H1 (cell line): ENCODE measurements at regions not wholly inside any gene's neighbourhood (a gene's known extent, or its start where the extent isn't known, plus 50 kb on each side); places are given as distances from the start of the nearest gene placed in this dataset.

Source experiments
- CTCF ChIA-PET: fragments of 300-600 bp; sonication (Branson Sonifier 250); formaldehyde crosslinking; loops from one replicate; lab custom pipeline; 2021; ENCODE audit not compliant: partially characterized antibody; lab: Charles Lee
- POLR2A ChIA-PET: fragments of 300-600 bp; sonication (Branson Sonifier 250); formaldehyde crosslinking; loops from one replicate; lab custom pipeline; 2021; ENCODE audit warnings: inconsistent platforms; ENCODE audit not compliant: partially characterized antibody; lab: Charles Lee
- DNase-seq, 2 experiments: peaks; one replicate each; pipeline versions ENCODE4 v3.0.0 to v3.0.0-alpha.2; 2010 to 2022; ENCODE audit warnings: low spot score in 2 of 2, low read depth in 1 of 2, mixed read lengths in 1 of 2
- FAIRE-seq: peaks from 2 replicates; lab custom pipeline; 2011; peaks lifted over from hg19 to GRCh38; lab: Jason Lieb, UNC
- H2AFZ ChIP-seq: 2 replicates; pipeline ENCODE4 v1.8.1; 2012; ENCODE audit warnings: low read length, inconsistent platforms
- H2AK5ac ChIP-seq: 2 replicates; pipeline ENCODE4 v1.6.1; 2013; ENCODE audit warnings: low read depth, low read length
- H2BK120ac ChIP-seq: replicated peaks from 2 replicates; pipeline ENCODE3; 2013; ENCODE audit warnings: low read depth, low read length, inconsistent platforms
- H2BK12ac ChIP-seq: 2 replicates; pipeline ENCODE4 v1.6.1; 2013; ENCODE audit warnings: low read depth, low read length
- H2BK15ac ChIP-seq: 2 replicates; pipeline ENCODE4 v1.6.1; 2013; ENCODE audit warnings: low read length
- H2BK20ac ChIP-seq: 2 replicates; pipeline ENCODE4 v1.6.1; 2013; ENCODE audit warnings: low read length
- H2BK5ac ChIP-seq: 2 replicates; pipeline ENCODE4 v1.6.1; 2013; ENCODE audit warnings: low read depth, low read length
- H3K14ac ChIP-seq: 2 replicates; pipeline ENCODE4 v1.6.1; 2013; ENCODE audit warnings: inconsistent platforms; ENCODE audit not compliant: insufficient read length
- H3K18ac ChIP-seq: 2 replicates; pipeline ENCODE4 v1.6.1; 2013; ENCODE audit warnings: low read length; ENCODE audit errors: extremely low read depth
- H3K23ac ChIP-seq: 2 replicates; pipeline ENCODE4 v1.6.1; 2013; ENCODE audit warnings: inconsistent platforms; ENCODE audit not compliant: insufficient read length
- H3K23me2 ChIP-seq: 2 replicates; pipeline ENCODE4 v1.6.1; 2013; ENCODE audit warnings: low read depth, low read length
- H3K27ac ChIP-seq: 2 replicates; pipeline ENCODE4 v1.6.1; 2011; ENCODE audit warnings: low read depth, low read length, inconsistent platforms
- H3K27me3 ChIP-seq, 4 experiments: replicated peaks in 1 of 4; 1 replicate in 1 of 4; 2 replicates in 3 of 4; pipeline versions ENCODE4 v1.6.1 to v1.8.1; 2011 to 2013; ENCODE audit warnings: low read length in 3 of 4, mild to moderate bottlenecking in 3 of 4, inconsistent platforms in 2 of 4, mixed read lengths in 2 of 4, moderate library complexity in 1 of 4; ENCODE audit not compliant: control insufficient read depth in 3 of 4, insufficient read depth in 3 of 4; ENCODE audit errors: extremely low read depth in 1 of 4
- H3K36me3 ChIP-seq, 4 experiments: 2 replicates each; pipeline versions ENCODE4 v1.6.1 to v1.8.1; 2011 to 2013; ENCODE audit warnings: mild to moderate bottlenecking in 4 of 4, low read length in 3 of 4, moderate library complexity in 2 of 4, control low read depth in 1 of 4, inconsistent platforms in 1 of 4; ENCODE audit not compliant: insufficient read depth in 4 of 4, control insufficient read depth in 2 of 4
- H3K4ac ChIP-seq: replicated peaks from 2 replicates; pipeline ENCODE3; 2013; ENCODE audit warnings: low read length, low read depth, mixed read lengths, inconsistent platforms; ENCODE audit not compliant: insufficient read length
- H3K4me1 ChIP-seq, 4 experiments: replicated peaks in 1 of 4; 1 replicate in 1 of 4; 2 replicates in 3 of 4; pipeline versions ENCODE4 v1.6.1 to v1.8.1; 2011 to 2013; ENCODE audit warnings: low read length in 3 of 4, inconsistent platforms in 2 of 4, mixed read lengths in 1 of 4; ENCODE audit not compliant: insufficient read depth in 4 of 4, control insufficient read depth in 3 of 4
- H3K4me2 ChIP-seq, 2 experiments: 2 replicates each; pipeline versions ENCODE4 v1.6.1 to v1.8.1; 2011 to 2013; ENCODE audit warnings: low read depth in 2 of 2, low read length in 2 of 2, control low read depth in 1 of 2, inconsistent platforms in 1 of 2, mild to moderate bottlenecking in 1 of 2; ENCODE audit not compliant: insufficient read depth in 1 of 2
- H3K4me3 ChIP-seq, 4 experiments: fragments of 200-600, 300-600 bp in 1 of 4; sonication (generic), shearing (Covaris generic), sonication (Bioruptor Twin) in 1 of 4; 2 replicates each; pipeline versions ENCODE4 v1.5.1 to v1.8.1; 2011 to 2016; ENCODE audit warnings: low read length in 4 of 4, low read depth in 3 of 4, control low read depth in 2 of 4, inconsistent platforms in 2 of 4, mild to moderate bottlenecking in 2 of 4, mixed read lengths in 1 of 4, moderate library complexity in 1 of 4; ENCODE audit not compliant: insufficient read depth in 2 of 4; ENCODE audit errors: extremely low read depth in 1 of 4
- H3K56ac ChIP-seq: replicated peaks from 2 replicates; pipeline ENCODE3; 2013; ENCODE audit warnings: low read depth, mild to moderate bottlenecking, mixed read lengths, low read length, inconsistent platforms; ENCODE audit not compliant: insufficient read length
- H3K79me1 ChIP-seq: 2 replicates; pipeline ENCODE4 v1.6.1; 2013; ENCODE audit warnings: low read depth, low read length, control low read depth
- H3K79me2 ChIP-seq, 2 experiments: 2 replicates each; pipeline versions ENCODE4 v1.6.1 to v1.8.1; 2012 to 2013; ENCODE audit warnings: low read length in 2 of 2, mild to moderate bottlenecking in 2 of 2, inconsistent platforms in 1 of 2; ENCODE audit not compliant: insufficient read depth in 2 of 2, control insufficient read depth in 1 of 2
- H3K9ac ChIP-seq, 4 experiments: replicated peaks in 1 of 4; 1 replicate in 1 of 4; 2 replicates in 3 of 4; pipeline versions ENCODE4 v1.6.1 to v1.8.1; 2011 to 2013; ENCODE audit warnings: low read depth in 3 of 4, low read length in 3 of 4, control low read depth in 2 of 4, mild to moderate bottlenecking in 2 of 4, moderate library complexity in 2 of 4, inconsistent platforms in 1 of 4; ENCODE audit errors: extremely low read depth in 1 of 4
- H3K9me3 ChIP-seq, 2 experiments: 2 replicates each; pipeline versions ENCODE4 v1.6.1 to v1.8.1; 2012 to 2013; ENCODE audit warnings: mild to moderate bottlenecking in 2 of 2, moderate library complexity in 2 of 2, control low read depth in 1 of 2, inconsistent platforms in 1 of 2, low read depth in 1 of 2, low read length in 1 of 2, mixed read lengths in 1 of 2; ENCODE audit not compliant: insufficient read depth in 2 of 2
- H4K20me1 ChIP-seq, 2 experiments: replicated peaks in 1 of 2; 2 replicates each; pipeline versions ENCODE3 to v1.8.1; 2011 to 2013; ENCODE audit warnings: inconsistent platforms in 2 of 2, low read length in 2 of 2, mild to moderate bottlenecking in 1 of 2; ENCODE audit not compliant: insufficient read depth in 2 of 2, control insufficient read depth in 1 of 2
- H4K5ac ChIP-seq: 2 replicates; pipeline ENCODE4 v1.6.1; 2013; ENCODE audit warnings: low read length, low read depth, mixed read lengths, inconsistent platforms; ENCODE audit not compliant: insufficient read length
- H4K8ac ChIP-seq: 2 replicates; pipeline ENCODE4 v1.8.0; 2013; ENCODE audit warnings: mild to moderate bottlenecking, moderate library complexity, low read length, inconsistent platforms; ENCODE audit not compliant: insufficient read depth; ENCODE audit errors: extremely low read depth
- H4K91ac ChIP-seq: replicated peaks from 2 replicates; pipeline ENCODE3; 2013; ENCODE audit warnings: low read length, mixed read lengths, inconsistent platforms; ENCODE audit not compliant: insufficient read length
- ASH2L ChIP-seq: fragments of 200-600, 300-600 bp; sonication (generic); IDR thresholded peaks from one replicate; pipeline ENCODE4 v1.7.1; 2017; ENCODE audit warnings: low read length
- ATF2 ChIP-seq: IDR thresholded peaks from 2 replicates; pipeline ENCODE4 v1.6.1; 2012; ENCODE audit warnings: low read length, inconsistent platforms
- CREB1 ChIP-seq: IDR thresholded peaks from 2 replicates; pipeline ENCODE4 v1.6.1; 2012; ENCODE audit warnings: inconsistent platforms
- CTBP2 ChIP-seq: IDR thresholded peaks from 2 replicates; pipeline ENCODE4 v1.7.0; 2011; ENCODE audit warnings: borderline replicate concordance, mild to moderate bottlenecking, moderate library complexity, mixed read lengths, low read length; ENCODE audit not compliant: insufficient read depth, insufficient read length
- EGR1 ChIP-seq: IDR thresholded peaks from 2 replicates; pipeline ENCODE4 v1.6.1; 2011; ENCODE audit warnings: low read depth, low read length, borderline replicate concordance
- KDM4A ChIP-seq: IDR thresholded peaks from one replicate; pipeline ENCODE4 v1.7.1; 2012; ENCODE audit warnings: low read depth, mild to moderate bottlenecking, moderate library complexity, low read length, inconsistent platforms; ENCODE audit not compliant: severe bottlenecking
- MAFK ChIP-seq: IDR thresholded peaks from 2 replicates; pipeline ENCODE4 v1.6.1; 2012; ENCODE audit warnings: low read depth, mild to moderate bottlenecking, improper control_type of control experiment, low read length
- NRF1 ChIP-seq: IDR thresholded peaks from 2 replicates; pipeline ENCODE4 v1.6.1; 2011; ENCODE audit warnings: mild to moderate bottlenecking, low read depth, low read length, improper control_type of control experiment
- POLR2A ChIP-seq, 2 experiments: IDR thresholded peaks; 1 replicate in 1 of 2; 2 replicates in 1 of 2; pipeline ENCODE4 v1.6.1; 2011; ENCODE audit warnings: low read depth in 2 of 2, low read length in 2 of 2, mild to moderate bottlenecking in 2 of 2; ENCODE audit errors: control extremely low read depth in 1 of 2
- SIN3A ChIP-seq, 2 experiments: IDR thresholded peaks in 1 of 2; conservative IDR thresholded peaks in 1 of 2; 2 replicates each; pipeline ENCODE4 v1.6.1; 2011 to 2012; ENCODE audit warnings: low read length in 2 of 2, improper control_type of control experiment in 1 of 2, low read depth in 1 of 2, mild to moderate bottlenecking in 1 of 2
- SRF ChIP-seq: IDR thresholded peaks from 2 replicates; pipeline ENCODE4 v1.6.1; 2011; ENCODE audit warnings: mild to moderate bottlenecking, low read depth, low read length, moderate library complexity
- TAF1 ChIP-seq: IDR thresholded peaks from 2 replicates; pipeline ENCODE4 v1.6.1; 2011; ENCODE audit warnings: mild to moderate bottlenecking, low read depth, low read length
- TBP ChIP-seq: IDR thresholded peaks from 2 replicates; pipeline ENCODE4 v1.6.1; 2011; ENCODE audit warnings: low read depth, low read length, improper control_type of control experiment
- TEAD4 ChIP-seq: IDR thresholded peaks from 2 replicates; pipeline ENCODE4 v1.6.1; 2012; ENCODE audit warnings: low read depth, low read length, inconsistent platforms, mixed read lengths
- WGBS, 2 experiments: shearing (Covaris generic) in 1 of 2; methylation state at CpG; one replicate each; pipeline versions ENCODE4 v1.1.6 to v1.1.7; 2013 to 2015; ENCODE audit warnings: low lambda C conversion rate in 2 of 2, mixed read lengths in 2 of 2, inconsistent platforms in 1 of 2, low coverage in 1 of 2, missing lambda C conversion rate in 1 of 2; ENCODE audit not compliant: insufficient replicate concordance in 2 of 2, insufficient coverage in 1 of 2, insufficient read length in 1 of 2; ENCODE audit errors: extremely low coverage in 1 of 2, missing lambda C conversion rate in 1 of 2; 5-methylcytosine and 5-hydroxymethylcytosine counted together

- ChIA-PET POLR2A (no interaction called here), CTCF (interaction anchor here (2.2 kb wide), 1 partner anchor 11 kb away, joined by 9 read pairs; no protein-coding TSS in a partner anchor)
- Histone ChIP-seq H4K8ac (no peak overlapping the region), H2BK120ac (no peak overlapping the region), H2BK5ac (no peak overlapping the region), H3K23ac (no peak overlapping the region), H2AFZ (no peak overlapping the region), H2BK15ac (no peak overlapping the region), H3K9ac (no peak overlapping the region), H3K79me2 (no peaks in the 10 kb centered on the region), H4K91ac (no peak overlapping the region), H3K4me3 (no peak overlapping the region), H2AK5ac (no peak overlapping the region), H2BK20ac (no peak overlapping the region), H3K9me3 (peaks cover 0 to under 1% of the 10 kb centered on the region in 2 experiments; a peak in 1 of 4 replicates), H3K56ac (no peak overlapping the region), H3K27ac (no peak overlapping the region), H4K20me1 (peaks cover 0 to 2% of the 10 kb centered on the region in 2 experiments), H3K27me3 (no peaks in the 10 kb centered on the region), H4K5ac (no peak overlapping the region), H3K4ac (no peak overlapping the region), H3K4me1 (peaks cover 0 to 6% (median 0%) of the 10 kb centered on the region in 4 experiments; a peak in 1 of 7 replicates), H2BK12ac (no peak overlapping the region), H3K18ac (no peak overlapping the region), H3K36me3 (no peaks in the 10 kb centered on the region), H3K79me1 (no peaks in the 10 kb centered on the region; the same call in 1 of the 2 replicates), H3K4me2 (no peak overlapping the region), H3K23me2 (no peaks in the 10 kb centered on the region), H3K14ac (no peak overlapping the region)
- FAIRE-seq (no peak), DNase-seq (no peak)
- 91% methylated on average over 17 of the region's 18 CpGs; no CpG with 5 or more reads in 1 of the 2 experiments for WGBS, 2 experiments
- TF ChIP-seq TAF1 (no peak), SIN3A (conservative IDR thresholded peaks at IDR 0.05 in 1 of 2, IDR thresholded peaks at IDR 0.05 in 1 of 2; ENCODE audit: low read depth in 1 of 2, low read length in 2 of 2) (no peak), MAFK (no peak), ASH2L (no peak), TEAD4 (no peak), POLR2A (IDR thresholded peaks at IDR 0.05; ENCODE audit: control extremely low read depth in 1 of 2, low read depth in 2 of 2, low read length in 2 of 2) (no peak), CREB1 (no peak), EGR1 (no peak), TBP (no peak), SRF (no peak), CTBP2 (no peak), ATF2 (no peak), NRF1 (no peak), KDM4A (no peak)
Observed at GRCh38 chr20:62566771-62567170, 75.5 kb upstream of the SLCO4A1 start.
